ENCODE measurements at regions not wholly inside any gene's neighbourhood (a gene's known extent, or its start where the extent isn't known, plus 50 kb on each side); places are given as distances from the start of the nearest gene placed in this dataset.

DNA sequence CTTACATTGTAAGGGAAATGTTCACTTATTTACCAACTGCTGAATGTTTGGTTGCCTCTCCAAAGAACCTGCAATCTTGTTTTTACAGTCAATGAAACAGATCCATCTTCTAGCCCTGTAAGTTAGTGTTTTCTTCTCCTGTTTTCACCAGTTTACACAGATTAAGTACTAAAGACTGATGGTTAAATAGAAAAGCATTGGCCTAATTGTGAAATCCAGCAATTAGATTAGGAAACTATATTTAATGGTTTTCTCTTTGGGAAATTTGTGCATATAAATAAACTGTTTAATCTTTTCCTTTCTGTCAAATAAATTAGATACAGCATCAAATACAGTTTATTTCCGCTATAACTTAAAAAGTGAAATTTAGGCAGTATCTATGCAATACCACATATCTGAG is 247.9 kb upstream of the MEF2C start:
- no peak for DNase-seq (ENCODE audit: extremely low read depth in 1 of 11, low read depth in 9 of 11, low spot score in 4 of 11)

DNA sequence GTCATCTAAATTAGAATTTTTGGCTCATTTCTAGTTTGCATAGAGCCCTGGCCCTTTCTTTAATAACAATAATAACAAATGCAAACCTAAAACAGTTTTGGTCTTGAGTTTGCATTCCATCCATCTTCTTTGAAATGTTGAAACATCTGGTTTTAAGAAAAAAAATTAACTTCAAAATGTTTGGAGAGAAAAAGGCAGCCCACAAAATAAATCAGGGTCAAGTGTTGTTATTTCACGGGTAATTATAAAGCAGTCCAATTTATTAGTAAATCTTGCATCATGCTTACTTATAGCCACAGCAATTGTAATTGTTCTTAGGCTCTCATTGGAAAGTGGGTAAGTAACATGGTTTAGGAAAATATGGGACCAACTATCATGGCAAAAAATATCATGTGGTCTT is 247.0 kb upstream of the MEF2C start:
- no peak for DNase-seq (ENCODE audit: extremely low read depth in 1 of 11, low read depth in 9 of 11, low spot score in 4 of 11)

DNA sequence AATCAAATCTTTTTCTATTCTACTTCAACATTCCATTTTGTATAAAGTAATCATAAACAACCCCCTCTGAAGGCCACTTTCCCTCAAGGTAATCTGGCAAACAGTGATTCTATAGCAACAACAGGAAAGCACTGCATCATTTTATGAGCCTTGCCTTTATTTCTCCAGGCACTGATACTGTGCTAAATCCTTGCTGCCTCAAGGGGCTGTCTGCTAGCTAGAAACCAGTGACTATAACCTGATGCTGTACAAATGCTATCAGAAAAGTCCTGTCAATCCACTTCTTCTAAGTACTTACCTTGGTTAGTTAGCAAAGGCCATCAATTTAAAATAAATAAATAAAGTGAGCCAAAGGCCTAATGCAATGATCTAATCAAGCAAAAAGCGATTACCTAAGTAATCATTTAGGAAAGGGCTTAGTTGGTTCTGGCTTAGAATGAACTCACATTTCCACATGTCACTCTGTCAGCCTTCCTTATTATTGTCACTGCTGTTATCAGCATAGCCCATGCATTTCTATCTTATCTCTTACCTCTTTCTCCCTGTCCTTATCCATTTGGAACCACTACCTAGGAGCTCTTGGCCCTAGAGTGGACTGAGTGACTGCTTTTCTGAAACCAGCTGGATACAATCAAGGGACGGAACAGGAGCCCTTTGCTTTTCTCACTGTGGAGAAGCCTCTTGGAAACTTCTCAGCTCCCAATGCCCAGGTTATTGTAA is 246.1 kb upstream of the MEF2C start:
- no peak for DNase-seq (ENCODE audit: extremely low read depth in 1 of 11, low read depth in 9 of 11, low spot score in 4 of 11)

DNA sequence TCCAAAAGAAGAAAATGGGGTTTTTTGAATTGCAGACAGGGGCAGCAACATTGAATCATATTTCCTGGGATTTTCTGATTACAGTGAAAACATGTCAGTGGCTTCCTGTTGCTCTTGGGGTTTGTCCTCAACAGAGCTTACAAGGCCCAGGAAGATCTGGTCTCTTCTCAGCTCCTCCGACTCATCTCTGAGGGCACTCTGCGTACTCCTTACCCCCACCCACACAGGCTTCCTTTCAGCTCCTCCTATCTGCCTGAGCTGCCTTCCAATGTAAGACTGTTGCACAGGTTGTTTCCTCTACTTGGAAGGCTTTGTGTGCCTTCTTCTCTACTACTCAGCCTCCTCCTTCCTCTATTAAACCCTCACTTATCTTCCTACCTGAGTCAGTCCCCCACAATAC is 245.1 kb upstream of the MEF2C start:
- DNase-seq (ENCODE audit: extremely low read depth in 1 of 11, low read depth in 9 of 11, low spot score in 4 of 11), result no peak

DNA sequence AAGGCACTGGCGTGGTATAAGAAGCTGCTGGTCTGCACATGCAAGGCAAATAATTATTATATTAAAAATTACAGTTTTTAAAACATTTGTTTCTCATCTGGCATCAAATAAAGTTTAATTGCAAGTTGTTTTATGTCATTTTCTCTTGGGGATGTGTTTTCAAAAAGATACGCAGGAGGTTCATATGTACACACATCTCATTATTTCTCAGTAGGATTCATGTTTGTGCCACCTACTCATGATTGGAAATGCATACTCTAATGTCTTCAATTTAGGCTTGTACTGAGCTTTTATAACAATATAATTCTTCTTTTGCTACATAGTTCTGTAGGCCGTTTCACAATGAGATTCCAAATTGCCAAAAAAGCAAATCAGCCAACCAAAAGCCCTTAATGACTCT is 244.2 kb upstream of the MEF2C start:
- DNase-seq (ENCODE audit: extremely low read depth in 1 of 11, low read depth in 9 of 11, low spot score in 4 of 11), result no peak

DNA sequence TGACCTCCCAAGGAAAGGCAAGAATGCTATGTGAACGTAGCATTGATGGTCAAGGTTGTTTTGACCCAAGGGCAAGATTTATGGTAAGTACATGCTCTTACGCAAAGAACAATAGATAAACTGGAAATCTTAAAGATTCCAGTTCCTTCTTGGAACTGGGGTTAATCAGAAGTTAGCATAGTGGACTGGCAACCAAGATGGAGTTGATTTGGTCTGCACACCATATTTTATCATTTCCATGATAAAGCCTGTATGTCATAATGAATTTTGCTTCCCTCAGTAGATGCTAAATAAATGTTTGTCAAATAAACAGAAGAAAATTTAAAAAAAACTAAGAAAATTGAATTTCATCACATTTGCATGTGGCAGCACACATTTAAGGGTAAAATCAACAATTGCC is 242.4 kb upstream of the MEF2C start:
- DNase-seq (ENCODE audit: extremely low read depth in 1 of 11, low read depth in 9 of 11, low spot score in 4 of 11), result no peak

DNA sequence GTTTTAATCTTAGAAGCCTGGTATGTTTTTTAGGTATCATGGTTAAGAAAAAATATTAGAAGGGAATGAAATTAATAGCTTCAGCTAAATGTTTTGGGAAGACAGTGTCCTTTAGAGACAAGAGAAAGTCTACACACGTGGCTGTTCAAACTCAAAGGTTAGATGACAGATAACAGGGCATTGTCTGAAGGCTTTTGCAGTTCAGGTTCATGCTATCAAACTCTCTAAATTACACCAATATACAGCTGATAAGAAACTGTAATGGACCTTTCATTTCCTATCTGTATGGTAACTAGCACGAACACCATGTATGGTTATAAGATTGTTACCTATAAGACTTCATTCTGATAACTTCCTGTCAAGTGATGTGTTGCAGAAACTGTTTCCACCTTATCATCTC is 240.6 kb upstream of the MEF2C start:
- no peak for DNase-seq (ENCODE audit: extremely low read depth in 1 of 11, low read depth in 9 of 11, low spot score in 4 of 11)

DNA sequence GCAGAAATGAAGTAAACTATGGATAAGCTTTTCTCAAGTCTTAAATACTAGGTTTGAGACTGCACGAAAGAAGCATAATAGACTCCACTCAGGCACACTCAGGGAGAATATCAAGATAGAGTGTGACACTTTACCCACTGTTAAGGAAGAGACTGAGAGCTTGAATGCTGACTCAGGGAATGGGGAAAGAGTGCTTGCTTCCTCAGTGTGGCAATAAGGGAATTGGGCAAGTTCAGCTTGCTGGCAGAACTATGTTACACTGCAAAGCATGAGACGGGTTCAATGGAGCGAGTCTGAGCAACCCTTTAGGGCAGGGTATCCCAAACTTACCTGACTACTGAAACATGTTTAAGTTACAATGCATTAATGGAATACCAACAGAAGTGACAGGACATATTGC is 237.7 kb upstream of the MEF2C start:
- no peak for DNase-seq (ENCODE audit: extremely low read depth in 1 of 11, low read depth in 9 of 11, low spot score in 4 of 11)

DNA sequence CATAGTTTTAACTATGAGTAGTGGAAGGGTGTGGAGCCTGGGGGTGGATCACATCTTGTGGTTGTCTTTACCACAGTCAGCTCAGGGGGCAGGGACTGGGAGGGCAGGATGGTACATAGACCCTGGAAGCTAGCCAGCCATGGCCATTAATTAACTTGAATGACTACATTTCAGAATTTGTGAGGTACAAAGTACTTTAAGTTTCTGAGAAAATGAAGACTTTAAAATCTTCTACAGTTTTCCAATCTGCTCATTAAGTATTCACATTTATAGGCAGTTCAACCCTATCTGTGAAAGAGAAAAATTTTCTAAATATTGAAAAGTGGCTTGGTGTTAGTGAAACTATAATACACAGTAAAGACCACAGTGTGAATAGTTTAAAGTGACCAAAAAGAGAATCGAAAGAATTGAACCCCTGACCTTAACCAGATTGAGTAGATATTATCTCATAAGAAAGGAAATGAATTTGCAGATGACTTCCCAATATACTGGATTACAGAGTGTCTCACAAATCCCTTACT is 234.2 kb upstream of the MEF2C start:
- DNase-seq (ENCODE audit: extremely low read depth in 1 of 11, low read depth in 9 of 11, low spot score in 4 of 11), result peak in 1 of 11 donors; percentile 35

DNA sequence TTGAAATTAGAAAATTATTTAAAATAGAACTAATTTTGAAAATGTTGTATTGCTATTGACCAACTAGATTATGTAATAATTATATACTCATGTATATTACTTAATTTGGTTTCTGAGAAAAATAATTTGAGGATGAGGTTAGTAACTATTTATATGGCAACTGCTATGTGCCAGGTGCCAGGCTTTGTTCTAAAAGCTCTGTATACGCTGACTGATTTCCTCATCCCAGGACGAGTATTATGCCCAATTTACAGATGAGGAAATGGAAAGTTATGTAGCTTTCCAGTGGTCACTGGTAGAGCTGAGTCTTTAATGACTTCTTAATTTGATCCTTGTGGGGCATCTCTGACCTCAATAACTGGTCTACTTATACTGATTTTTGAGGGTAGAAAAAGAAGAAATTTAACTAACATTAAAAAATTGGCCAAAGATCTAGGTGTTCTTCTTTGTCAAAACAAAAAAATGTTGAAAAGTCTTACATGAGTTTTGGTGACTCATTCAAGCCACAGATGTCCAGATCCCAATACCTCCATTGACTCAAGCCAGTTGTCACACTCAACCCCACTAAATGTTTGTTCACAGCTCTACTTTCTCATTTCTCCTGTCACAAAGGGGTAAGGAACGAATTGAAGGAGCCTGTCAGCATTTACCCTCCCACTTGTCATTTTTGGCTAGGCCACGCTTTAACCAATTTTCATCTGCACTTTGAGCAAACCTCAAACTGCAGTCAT is 228.1 kb upstream of the MEF2C start:
- no peak for DNase-seq (ENCODE audit: extremely low read depth in 1 of 11, low read depth in 9 of 11, low spot score in 4 of 11)

DNA sequence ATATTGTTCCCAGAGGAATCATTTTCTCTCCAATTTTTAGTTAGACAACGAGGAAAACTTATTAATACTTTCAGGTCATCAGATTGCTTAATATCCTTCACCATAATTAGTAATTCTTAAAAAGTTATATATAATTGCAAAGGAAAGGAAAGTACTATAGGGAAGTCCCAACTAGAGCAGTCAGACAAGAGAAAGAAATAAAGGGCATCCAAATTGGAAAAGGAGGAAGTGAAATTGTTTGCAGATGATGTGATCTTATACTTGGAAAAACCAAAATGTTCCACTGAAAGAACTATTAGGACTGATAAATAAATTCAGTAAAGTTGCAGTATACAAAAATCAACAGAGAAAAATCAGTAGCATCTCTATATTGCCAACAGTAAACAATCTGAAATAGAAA is 223.5 kb upstream of the MEF2C start:
- no peak for DNase-seq (ENCODE audit: extremely low read depth in 1 of 11, low read depth in 9 of 11, low spot score in 4 of 11)

DNA sequence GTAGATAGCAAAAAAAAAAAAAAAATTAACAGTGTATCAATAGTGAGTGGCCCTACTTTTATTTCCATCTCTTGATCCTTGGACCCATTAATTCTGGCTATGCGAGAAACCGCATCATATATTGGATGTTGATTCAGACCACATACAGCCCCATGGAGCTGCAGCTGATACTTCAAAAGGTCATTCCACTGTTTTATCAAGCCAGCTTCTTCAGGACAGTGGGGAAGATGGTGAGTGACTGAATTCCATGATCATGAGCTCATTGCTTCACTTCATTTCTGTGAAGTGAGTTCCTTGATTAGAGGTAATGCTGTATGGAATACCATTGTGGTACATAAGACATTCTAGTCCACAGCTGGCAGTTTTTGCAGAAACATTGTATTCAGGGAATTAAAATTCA is 222.9 kb upstream of the MEF2C start:
- DNase-seq (ENCODE audit: extremely low read depth in 1 of 11, low read depth in 9 of 11, low spot score in 4 of 11), result no peak

DNA sequence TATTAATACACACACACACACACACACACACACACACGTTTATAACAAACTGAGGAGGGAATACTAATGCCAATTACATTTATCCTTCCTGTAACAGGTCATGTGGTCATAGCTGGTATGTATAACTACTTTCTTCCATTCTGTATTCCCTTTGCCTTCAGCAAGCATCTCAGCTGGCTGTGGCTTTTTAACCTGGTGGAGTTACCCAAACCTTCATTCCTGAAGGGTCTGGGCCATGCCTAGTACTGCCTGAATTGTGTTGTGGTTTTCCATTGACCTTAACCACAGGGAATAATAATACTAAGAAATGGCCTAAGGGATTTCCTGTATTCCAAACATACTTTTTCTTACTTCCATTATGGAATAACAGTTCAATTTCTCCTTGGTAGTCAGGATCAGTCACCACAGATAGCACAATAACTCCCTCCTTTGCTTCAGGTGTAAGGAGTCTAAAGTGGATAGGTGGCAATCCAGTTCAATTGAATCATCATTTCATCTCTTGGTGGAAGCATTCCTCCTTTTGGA is 222.2 kb upstream of the MEF2C start:
- DNase-seq (ENCODE audit: extremely low read depth in 1 of 11, low read depth in 9 of 11, low spot score in 4 of 11), result no peak

DNA sequence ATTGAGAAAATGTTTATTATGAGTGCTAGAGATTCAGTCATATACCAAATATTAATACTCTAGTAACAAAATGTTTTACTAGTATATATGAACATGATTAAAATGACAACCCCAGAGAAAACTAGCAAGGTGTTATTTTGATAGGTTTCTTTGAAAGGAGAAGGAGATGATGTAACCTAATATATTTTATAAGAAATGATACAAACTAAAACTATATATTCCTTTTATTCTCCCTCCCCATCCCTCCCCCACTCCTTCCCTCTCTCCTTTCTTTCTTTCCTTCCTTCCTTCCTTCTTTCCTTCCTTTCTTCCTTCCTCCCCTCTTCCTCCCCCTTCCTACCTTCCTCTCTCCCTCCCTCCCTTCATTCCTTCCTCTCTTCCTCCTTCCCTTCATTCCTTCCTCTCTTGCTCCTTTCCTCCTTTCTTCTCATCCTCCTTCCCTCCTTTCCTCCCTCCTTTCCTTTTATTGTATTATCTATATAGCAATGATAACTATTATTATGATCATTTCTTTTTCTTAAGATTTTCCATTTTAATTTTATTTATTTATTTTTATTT is 215.3 kb upstream of the MEF2C start:
- no peak for DNase-seq (ENCODE audit: extremely low read depth in 1 of 11, low read depth in 9 of 11, low spot score in 4 of 11)

DNA sequence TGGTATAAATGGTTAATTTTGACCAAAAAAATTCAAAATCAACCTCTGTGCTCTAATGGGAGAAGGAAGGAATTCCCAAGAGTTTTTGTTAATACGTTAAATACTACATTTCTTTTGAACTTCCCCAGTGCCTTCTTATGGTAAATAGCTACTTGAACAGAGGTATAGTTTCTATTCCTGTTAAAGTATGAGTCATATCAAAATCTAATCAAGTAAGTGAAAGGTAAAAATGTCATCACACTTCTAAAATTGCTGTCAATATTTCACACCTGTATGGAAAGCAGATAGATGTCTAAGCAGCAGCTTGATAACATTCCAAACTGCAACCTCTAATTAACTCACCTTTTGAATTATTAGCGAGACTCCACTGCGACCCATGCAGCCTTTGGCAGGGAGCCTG is 214.1 kb upstream of the MEF2C start:
- no peak for DNase-seq (ENCODE audit: extremely low read depth in 1 of 11, low read depth in 9 of 11, low spot score in 4 of 11)

DNA sequence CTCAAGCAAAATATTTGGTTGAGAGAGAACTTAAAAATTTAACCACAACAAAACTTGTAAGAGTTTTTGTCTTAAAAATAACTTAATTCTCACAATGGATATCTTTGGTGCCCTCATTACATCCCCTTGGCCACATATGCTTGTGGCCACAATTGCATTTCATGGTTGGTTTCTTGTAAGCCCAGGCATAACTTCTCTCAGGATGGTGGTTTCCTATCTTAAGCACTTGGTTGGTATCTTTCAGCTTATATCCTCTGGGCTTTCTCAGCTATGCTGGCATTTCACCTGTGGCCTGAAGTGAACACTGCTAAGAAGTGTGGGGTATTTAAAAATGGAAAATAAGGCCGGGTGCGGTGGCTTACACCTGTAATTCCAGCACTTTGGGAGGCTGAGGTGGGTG is 212.4 kb upstream of the MEF2C start:
- DNase-seq (ENCODE audit: extremely low read depth in 1 of 11, low read depth in 9 of 11, low spot score in 4 of 11), result no peak

DNA sequence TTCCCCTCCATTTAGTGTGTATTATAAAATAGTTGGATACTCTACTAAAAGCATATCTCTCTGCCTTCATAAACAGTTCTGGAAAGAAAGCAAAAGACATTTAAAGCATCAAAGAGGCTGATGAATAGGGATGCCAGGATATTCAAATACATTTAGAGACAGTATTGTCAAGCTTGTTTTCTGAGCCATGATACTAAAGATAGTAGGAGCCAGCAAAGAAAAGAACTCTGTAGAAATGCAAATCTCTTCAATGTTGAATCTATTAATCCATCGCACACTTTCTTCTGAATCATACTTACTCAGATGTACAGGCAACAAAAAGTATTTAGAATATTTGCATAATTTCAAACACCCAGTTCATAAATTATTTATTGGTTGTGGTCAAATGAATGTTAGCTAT is 207.1 kb upstream of the MEF2C start:
- DNase-seq (ENCODE audit: extremely low read depth in 1 of 11, low read depth in 9 of 11, low spot score in 4 of 11), result no peak

DNA sequence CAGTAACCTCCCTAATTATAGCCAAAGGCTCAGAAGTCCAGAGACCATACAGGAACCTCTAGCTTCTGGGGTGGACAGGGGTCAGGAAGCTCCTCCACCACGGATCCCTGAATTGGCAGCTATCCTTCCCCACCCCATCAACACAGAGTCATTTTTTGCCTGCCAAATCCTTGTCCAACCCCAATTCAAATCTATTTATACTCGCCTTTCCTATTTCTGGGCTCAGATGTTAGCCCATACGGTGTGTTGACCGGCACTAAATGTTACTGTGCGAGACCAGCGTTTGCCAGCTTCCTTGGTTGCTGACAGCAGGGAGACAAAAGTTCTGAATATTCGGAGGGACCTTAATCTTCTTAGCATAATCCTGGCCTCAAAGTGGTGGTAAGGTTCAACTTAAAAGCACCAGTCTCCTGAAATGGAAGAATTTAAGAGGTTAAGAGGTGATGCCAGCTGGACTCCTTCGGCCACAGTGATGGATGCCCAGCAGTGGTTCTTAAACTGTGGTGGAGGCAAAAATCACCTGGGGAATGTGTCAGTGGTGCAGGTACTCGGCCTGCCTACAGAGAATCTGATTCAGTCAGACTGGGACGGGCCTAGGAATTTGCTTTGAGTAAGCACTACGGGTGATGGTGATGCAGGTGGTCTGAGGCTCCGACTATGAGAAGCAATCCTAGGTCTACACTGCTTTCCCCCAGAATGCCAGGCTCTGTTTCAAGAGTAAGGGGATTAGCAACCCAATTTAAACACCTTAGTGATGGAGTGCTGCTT is 204.8 kb upstream of the MEF2C start:
- no peak for DNase-seq (ENCODE audit: extremely low read depth in 1 of 11, low read depth in 9 of 11, low spot score in 4 of 11)

DNA sequence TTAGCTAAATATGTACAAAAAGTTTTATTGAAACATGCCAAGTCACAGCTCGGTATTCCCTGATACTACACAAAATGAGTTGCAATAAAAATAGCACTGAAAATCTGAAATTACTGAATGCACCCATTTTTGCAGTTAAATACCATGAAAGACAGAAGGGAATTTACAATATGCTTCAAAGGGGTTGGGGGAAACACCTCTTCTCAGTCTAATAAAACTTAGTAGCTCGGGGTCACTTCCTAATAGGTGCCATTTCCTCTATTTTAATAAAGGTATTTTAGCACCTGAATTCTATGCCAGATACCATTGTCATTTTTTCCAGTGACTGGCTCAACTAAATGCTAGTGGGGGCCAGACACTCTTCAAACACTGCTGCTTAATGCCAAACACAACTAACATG is 204.1 kb upstream of the MEF2C start:
- no peak for DNase-seq (ENCODE audit: extremely low read depth in 1 of 11, low read depth in 9 of 11, low spot score in 4 of 11)

All from renal cortex interstitium (tissue), 11 donors.